CD4-positive, alpha-beta memory T cell (primary cell): ENCODE measurements at regions not wholly inside any gene's neighbourhood (a gene's known extent, or its start where the extent isn't known, plus 50 kb on each side); places are given as distances from the start of the nearest gene placed in this dataset.

Source experiments
- CTCF ChIA-PET: fragments of 350-600 bp; sonication (Branson Sonifier 250); formaldehyde crosslinking; loops from one replicate; lab custom pipeline; 2021; ENCODE audit warnings: inconsistent platforms; ENCODE audit not compliant: partially characterized antibody; lab: Charles Lee
- POLR2A ChIA-PET: fragments of 350-600 bp; sonication (Branson Sonifier 250); formaldehyde crosslinking; loops from one replicate; lab custom pipeline; 2021; ENCODE audit not compliant: partially characterized antibody; lab: Charles Lee
- DNase-seq, 5 donors: peaks; one replicate each; pipeline versions ENCODE4 v3.0.0 to v3.0.0-alpha.2; 2020 to 2022; ENCODE audit warnings: mixed read lengths in 1 of 5
- H3K27ac ChIP-seq: one replicate; pipeline ENCODE4 v1.7.0; 2013; ENCODE audit warnings: low read depth, low read length
- H3K27me3 ChIP-seq: 2 replicates; pipeline ENCODE4 v1.7.0; 2013; ENCODE audit warnings: mild to moderate bottlenecking, low read length, moderate library complexity; ENCODE audit not compliant: insufficient read depth
- H3K36me3 ChIP-seq: 2 replicates; pipeline ENCODE4 v1.7.0; 2013; ENCODE audit warnings: mild to moderate bottlenecking, low read length, moderate library complexity; ENCODE audit not compliant: insufficient read depth
- H3K4me1 ChIP-seq: 2 replicates; pipeline ENCODE4 v1.7.0; 2013; ENCODE audit warnings: mild to moderate bottlenecking, low read length, moderate library complexity; ENCODE audit not compliant: insufficient read depth
- H3K4me3 ChIP-seq, 2 donors: one replicate each; pipeline ENCODE4 v1.7.0; 2013; ENCODE audit warnings: low read length in 2 of 2, mild to moderate bottlenecking in 1 of 2
- H3K9me3 ChIP-seq, 2 donors: one replicate each; pipeline ENCODE4 v1.7.0; 2013; ENCODE audit warnings: low read length in 2 of 2, control low read depth in 1 of 2; ENCODE audit not compliant: control insufficient read depth in 1 of 2
- H3K27ac Mint-ChIP-seq, 7 donors: one replicate each; pipeline ENCODE4 v1.8.0; 2020 to 2021; ENCODE audit warnings: mixed read lengths in 7 of 7, mild to moderate bottlenecking in 6 of 7, inconsistent platforms in 3 of 7, moderate library complexity in 3 of 7
- H3K27me3 Mint-ChIP-seq, 2 donors: one replicate each; pipeline ENCODE4 v1.8.0; 2020 to 2021; ENCODE audit warnings: mixed read lengths in 2 of 2
- H3K36me3 Mint-ChIP-seq, 2 donors: one replicate each; pipeline ENCODE4 v1.8.0; 2020 to 2021; ENCODE audit warnings: mixed read lengths in 2 of 2, inconsistent platforms in 1 of 2, mild to moderate bottlenecking in 1 of 2
- H3K4me1 Mint-ChIP-seq, 4 donors: one replicate each; pipeline ENCODE4 v1.8.0; 2020 to 2021; ENCODE audit warnings: mixed read lengths in 4 of 4, mild to moderate bottlenecking in 1 of 4
- H3K4me3 Mint-ChIP-seq, 8 donors: one replicate each; pipeline ENCODE4 v1.8.0; 2020 to 2021; ENCODE audit warnings: mixed read lengths in 8 of 8, mild to moderate bottlenecking in 7 of 8, moderate library complexity in 6 of 8, inconsistent platforms in 3 of 8
- H3K9me3 Mint-ChIP-seq, 8 donors: one replicate each; pipeline ENCODE4 v1.8.0; 2020 to 2021; ENCODE audit warnings: mixed read lengths in 8 of 8, mild to moderate bottlenecking in 5 of 8, inconsistent platforms in 3 of 8, moderate library complexity in 1 of 8
- intact Hi-C: fragments of 100-400 bp; cut with micrococcal nuclease; formaldehyde crosslinking; loops from one replicate; pipeline ENCODE4 v1.15.1; 2023

DNA sequence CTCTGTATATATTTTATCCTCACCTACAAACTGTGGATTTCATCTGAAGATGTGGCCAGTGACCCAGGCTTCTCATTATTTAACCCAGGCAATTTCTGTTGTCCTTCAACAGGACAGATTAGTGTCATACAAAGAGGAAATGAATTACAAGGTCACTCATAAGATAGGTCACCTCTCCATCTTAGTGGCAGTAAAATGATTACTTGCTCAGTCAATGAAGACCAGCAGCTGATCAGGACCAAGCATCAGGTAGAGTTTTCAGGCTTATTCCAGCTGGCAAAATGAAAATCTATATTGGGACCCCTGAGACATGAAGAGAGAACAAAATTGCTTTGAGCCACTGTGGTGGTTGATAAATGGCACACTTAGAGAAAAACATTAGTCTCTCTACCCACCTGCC is 135.2 kb upstream of the PRDM9 start:
- no peak for DNase-seq
- no peaks in the 10 kb centered on the region for H3K27me3 ChIP-seq
- ChIA-PET POLR2A (no interaction called here), CTCF (no interaction called here)
- no peaks in the 10 kb centered on the region for H3K4me1 ChIP-seq
- H3K36me3 ChIP-seq: no peaks in the 10 kb centered on the region
- no peaks in the 10 kb centered on the region for H3K9me3 ChIP-seq
- Mint-ChIP-seq H3K4me1 (no peaks in the 10 kb centered on the region), H3K4me3 (no peak overlapping the region), H3K27ac (no peak overlapping the region), H3K9me3 (peaks cover 0 to 29% (median 7%) of the 10 kb centered on the region in 8 donors), H3K36me3 (no peaks in the 10 kb centered on the region), H3K27me3 (no peaks in the 10 kb centered on the region)
- no peak overlapping the region for H3K4me3 ChIP-seq
- no peak overlapping the region for H3K27ac ChIP-seq
- intact Hi-C loops: no loop called here

DNA sequence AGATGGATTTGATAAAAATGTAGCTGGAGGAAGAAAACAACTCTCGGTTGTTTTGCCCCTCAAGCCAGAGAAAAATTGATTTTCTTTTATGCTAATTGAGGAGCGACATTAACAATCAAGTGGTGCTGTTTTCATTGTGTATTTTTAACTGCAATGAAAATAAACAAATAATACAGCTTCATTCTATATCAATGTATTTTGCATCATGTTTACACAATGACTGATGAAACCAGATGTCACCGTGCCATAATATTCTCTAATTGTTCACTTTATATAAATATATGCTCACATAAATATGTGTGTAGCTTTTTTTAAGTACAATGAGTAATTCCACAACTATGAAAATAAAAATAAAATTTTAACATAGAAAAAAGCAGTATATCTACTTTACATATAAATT is 139.0 kb upstream of the PRDM9 start:
- Mint-ChIP-seq H3K4me3 (no peak overlapping the region), H3K27me3 (no peaks in the 10 kb centered on the region), H3K36me3 (no peaks in the 10 kb centered on the region), H3K9me3 (peaks cover 0 to 13% (median 3%) of the 10 kb centered on the region in 8 donors), H3K4me1 (no peaks in the 10 kb centered on the region), H3K27ac (no peak overlapping the region)
- Histone ChIP-seq H3K4me1 (no peaks in the 10 kb centered on the region), H3K27ac (no peak overlapping the region), H3K27me3 (no peaks in the 10 kb centered on the region), H3K36me3 (no peaks in the 10 kb centered on the region), H3K4me3 (no peak overlapping the region), H3K9me3 (no peaks in the 10 kb centered on the region)
- ChIA-PET POLR2A (no interaction called here), CTCF (no interaction called here)
- intact Hi-C loops: no loop called here
- no peak for DNase-seq

DNA sequence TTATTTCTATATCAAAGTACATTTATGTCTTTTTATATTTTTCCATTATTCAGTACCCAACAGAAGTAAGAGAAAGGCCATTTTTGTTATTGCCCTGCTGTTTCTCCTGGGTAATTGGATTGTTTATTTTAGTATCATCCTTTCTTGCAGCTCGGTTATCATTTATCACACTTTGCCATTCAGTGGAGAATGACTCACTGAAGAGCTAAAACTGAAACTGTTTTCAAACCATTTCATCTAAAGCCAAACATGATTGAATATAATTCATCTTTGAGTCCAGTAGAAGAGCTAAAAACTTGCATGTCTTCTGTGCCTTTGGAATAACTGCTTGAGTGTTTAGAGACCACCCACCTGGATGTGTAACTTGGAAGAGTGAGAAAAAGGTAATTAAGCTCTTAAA is 139.5 kb upstream of the PRDM9 start:
- Mint-ChIP-seq H3K4me3 (no peak overlapping the region), H3K9me3 (peaks cover 0 to 18% (median 3%) of the 10 kb centered on the region in 8 donors), H3K27ac (no peak overlapping the region), H3K27me3 (no peaks in the 10 kb centered on the region), H3K4me1 (no peaks in the 10 kb centered on the region), H3K36me3 (no peaks in the 10 kb centered on the region)
- Histone ChIP-seq H3K27ac (no peak overlapping the region), H3K27me3 (no peaks in the 10 kb centered on the region), H3K9me3 (no peaks in the 10 kb centered on the region), H3K36me3 (no peaks in the 10 kb centered on the region), H3K4me1 (no peaks in the 10 kb centered on the region), H3K4me3 (no peak overlapping the region)
- CTCF ChIA-PET: no interaction called here
- intact Hi-C loops: no loop called here
- DNase-seq: no peak
- POLR2A ChIA-PET: no interaction called here

DNA sequence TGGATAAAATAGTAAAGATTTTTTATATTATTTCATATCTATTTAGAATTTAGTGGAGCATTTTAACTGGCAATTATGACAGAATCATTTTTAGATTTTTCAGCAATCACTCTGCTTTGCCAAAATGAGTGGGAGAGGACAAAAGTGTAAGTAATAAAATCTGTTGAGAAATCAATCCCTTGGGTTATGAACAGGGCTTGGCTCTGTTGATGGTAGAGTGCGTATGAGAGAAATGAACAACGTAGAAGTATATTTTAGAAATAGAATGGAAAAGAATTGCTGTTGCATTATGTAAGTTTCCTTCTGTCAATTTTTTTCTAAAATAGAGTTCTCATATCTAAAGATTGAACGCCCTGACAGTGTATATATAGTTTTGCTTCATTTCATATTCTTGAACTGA is 154.1 kb upstream of the PRDM9 start:
- Mint-ChIP-seq H3K27me3 (no peaks in the 10 kb centered on the region), H3K9me3 (peaks cover 0 to 20% (median 4%) of the 10 kb centered on the region in 8 donors), H3K4me1 (no peaks in the 10 kb centered on the region), H3K4me3 (no peak overlapping the region), H3K27ac (no peak overlapping the region), H3K36me3 (no peaks in the 10 kb centered on the region)
- CTCF ChIA-PET: no interaction called here
- Histone ChIP-seq H3K27me3 (no peaks in the 10 kb centered on the region), H3K4me1 (no peaks in the 10 kb centered on the region), H3K36me3 (no peaks in the 10 kb centered on the region), H3K9me3 (peaks cover 0 to 3% of the 10 kb centered on the region in 2 donors), H3K4me3 (no peak overlapping the region), H3K27ac (no peak overlapping the region)
- POLR2A ChIA-PET: no interaction called here
- intact Hi-C loops: no loop called here
- DNase-seq: no peak

DNA sequence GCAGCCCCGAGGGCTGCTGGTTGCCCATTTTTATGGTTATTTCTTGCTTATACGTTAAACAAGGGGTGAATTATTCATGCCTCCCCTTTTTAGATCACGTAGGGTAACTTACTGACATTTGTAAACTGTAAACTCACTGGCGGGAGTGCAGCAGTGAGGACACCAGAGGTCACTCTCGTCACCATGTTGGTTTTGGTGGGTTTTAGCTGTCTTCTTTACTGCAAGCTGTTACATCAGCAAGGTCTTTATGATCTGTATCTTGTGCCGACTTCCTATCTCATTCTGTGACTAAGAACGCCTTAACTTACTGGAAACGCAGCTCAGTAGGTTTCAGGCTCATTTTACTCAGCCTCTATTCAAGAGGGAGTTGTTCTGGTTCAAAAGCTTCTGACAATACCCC is 155.0 kb upstream of the PRDM9 start:
- CTCF ChIA-PET: no interaction called here
- H3K4me1 ChIP-seq: no peaks in the 10 kb centered on the region
- no peaks in the 10 kb centered on the region for H3K4me1 Mint-ChIP-seq

DNA sequence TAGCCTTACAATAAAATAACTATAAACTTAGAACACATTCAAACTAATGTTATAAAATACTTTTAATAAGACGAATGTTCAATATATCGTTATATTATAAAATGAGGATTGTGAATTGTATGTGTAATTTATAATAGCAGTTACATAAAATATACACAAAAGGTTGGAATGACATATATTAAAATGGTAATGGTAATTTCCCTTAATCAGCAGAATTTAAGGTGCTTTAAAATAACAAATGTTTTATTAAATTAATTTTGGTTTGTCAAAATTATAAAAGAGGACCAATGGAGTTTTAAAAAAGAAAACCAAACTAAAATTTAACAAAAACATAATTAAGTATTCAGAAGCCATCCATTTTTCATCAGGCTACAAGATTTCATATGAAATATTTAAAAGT is 164.3 kb upstream of the PRDM9 start:
- CTCF ChIA-PET: no interaction called here
- Mint-ChIP-seq H3K27me3 (no peaks in the 10 kb centered on the region), H3K36me3 (no peaks in the 10 kb centered on the region), H3K9me3 (peaks cover 0 to 27% (median 3%) of the 10 kb centered on the region in 8 donors), H3K4me1 (no peaks in the 10 kb centered on the region), H3K27ac (no peak overlapping the region), H3K4me3 (no peak overlapping the region)
- Histone ChIP-seq H3K36me3 (no peaks in the 10 kb centered on the region), H3K4me1 (no peaks in the 10 kb centered on the region), H3K9me3 (no peaks in the 10 kb centered on the region), H3K27me3 (no peaks in the 10 kb centered on the region), H3K27ac (no peak overlapping the region), H3K4me3 (no peak overlapping the region)
- POLR2A ChIA-PET: no interaction called here
- intact Hi-C loops: no loop called here
- no peak for DNase-seq

More for the DNA sequence above, 155.0 kb upstream of the PRDM9 start:
- H3K4me3 ChIP-seq: no peak overlapping the region
- Mint-ChIP-seq H3K27ac (no peak overlapping the region), H3K27me3 (no peaks in the 10 kb centered on the region), H3K9me3 (peaks cover 0 to 23% (median 4%) of the 10 kb centered on the region in 8 donors), H3K36me3 (no peaks in the 10 kb centered on the region), H3K4me3 (no peak overlapping the region)
- DNase-seq: no peak
- no peaks in the 10 kb centered on the region for H3K27me3 ChIP-seq
- peaks cover 0 to 3% of the 10 kb centered on the region in 2 donors for H3K9me3 ChIP-seq
- H3K27ac ChIP-seq: no peak overlapping the region
- no peaks in the 10 kb centered on the region for H3K36me3 ChIP-seq
- POLR2A ChIA-PET: no interaction called here
- intact Hi-C loops: no loop called here

DNA sequence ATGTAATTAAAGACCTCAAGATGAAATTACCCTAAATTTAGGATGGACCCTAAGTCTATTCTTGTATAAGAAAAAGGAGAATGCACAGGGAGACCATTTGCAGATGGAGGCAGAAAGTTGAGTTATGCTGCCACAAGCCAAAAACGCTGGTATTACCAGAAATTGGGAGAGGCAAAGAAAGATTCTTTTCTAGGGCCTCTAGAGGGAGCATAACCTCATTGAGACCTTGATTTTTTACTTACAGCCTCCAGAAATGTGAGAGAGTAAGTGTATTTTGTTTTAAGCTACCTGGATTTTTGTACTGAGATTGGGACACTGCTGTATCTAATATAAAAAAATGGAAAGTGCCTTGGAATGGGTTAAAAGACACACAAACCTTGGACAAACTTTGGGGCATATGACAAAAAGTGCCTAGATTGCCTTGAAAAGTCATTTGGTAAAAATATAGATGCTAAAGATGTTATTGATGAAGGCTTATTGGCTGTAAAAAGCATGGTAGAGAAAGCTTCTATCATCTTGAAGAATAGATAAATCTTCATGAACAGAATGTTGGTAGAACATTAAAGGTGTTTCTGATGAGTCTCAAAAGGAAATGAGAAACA is 174.7 kb upstream of the PRDM9 start:
- Histone ChIP-seq H3K27me3 (no peaks in the 10 kb centered on the region), H3K9me3 (no peaks in the 10 kb centered on the region), H3K4me3 (no peak overlapping the region), H3K4me1 (no peaks in the 10 kb centered on the region), H3K36me3 (no peaks in the 10 kb centered on the region), H3K27ac (no peak overlapping the region)
- Mint-ChIP-seq H3K4me3 (no peak overlapping the region), H3K4me1 (no peaks in the 10 kb centered on the region), H3K36me3 (no peaks in the 10 kb centered on the region), H3K27ac (no peak overlapping the region), H3K9me3 (peaks cover 0 to 13% (median 9%) of the 10 kb centered on the region in 8 donors), H3K27me3 (no peaks in the 10 kb centered on the region)
- POLR2A ChIA-PET: no interaction called here
- intact Hi-C loops: no loop called here
- CTCF ChIA-PET: no interaction called here
- no peak for DNase-seq

DNA sequence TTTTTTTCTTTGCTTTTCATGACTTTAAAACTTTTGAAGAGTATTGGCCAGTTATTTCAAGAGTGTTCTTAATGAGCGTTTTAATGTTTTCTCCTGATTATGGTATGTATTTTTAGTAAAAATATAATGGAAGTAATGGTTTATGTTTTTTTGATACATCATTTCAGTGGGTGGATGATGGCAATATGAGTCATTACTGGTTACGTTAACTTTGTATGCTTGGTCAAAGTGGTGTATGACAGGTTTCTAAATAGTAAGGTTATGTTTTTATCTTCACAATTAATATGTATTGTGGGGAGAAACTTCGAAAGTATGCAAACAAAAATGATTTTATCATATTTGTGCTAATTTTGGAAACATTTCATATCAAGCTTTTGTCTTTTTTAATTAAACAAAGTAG is 176.7 kb upstream of the PRDM9 start:
- DNase-seq: no peak
- Mint-ChIP-seq H3K36me3 (no peaks in the 10 kb centered on the region), H3K4me3 (no peak overlapping the region), H3K27ac (no peak overlapping the region), H3K4me1 (no peaks in the 10 kb centered on the region), H3K27me3 (no peaks in the 10 kb centered on the region), H3K9me3 (peaks cover 0 to 14% (median 8%) of the 10 kb centered on the region in 8 donors)
- Histone ChIP-seq H3K4me1 (no peaks in the 10 kb centered on the region), H3K9me3 (no peaks in the 10 kb centered on the region), H3K4me3 (no peak overlapping the region), H3K27me3 (no peaks in the 10 kb centered on the region), H3K36me3 (no peaks in the 10 kb centered on the region), H3K27ac (no peak overlapping the region)
- intact Hi-C loops: no loop called here
- ChIA-PET POLR2A (no interaction called here), CTCF (no interaction called here)
